NCI-H524 treated with DMSO at 0.1 percent for 48 hours (cell line): ENCODE measurements at regions not wholly inside any gene's neighbourhood (a gene's known extent, or its start where the extent isn't known, plus 50 kb on each side); places are given as distances from the start of the nearest gene placed in this dataset.

ENCODE experiments used
- DNase-seq: peaks from one replicate; lab custom pipeline; 2025; lab: John Stamatoyannopoulos, UW

DNA sequence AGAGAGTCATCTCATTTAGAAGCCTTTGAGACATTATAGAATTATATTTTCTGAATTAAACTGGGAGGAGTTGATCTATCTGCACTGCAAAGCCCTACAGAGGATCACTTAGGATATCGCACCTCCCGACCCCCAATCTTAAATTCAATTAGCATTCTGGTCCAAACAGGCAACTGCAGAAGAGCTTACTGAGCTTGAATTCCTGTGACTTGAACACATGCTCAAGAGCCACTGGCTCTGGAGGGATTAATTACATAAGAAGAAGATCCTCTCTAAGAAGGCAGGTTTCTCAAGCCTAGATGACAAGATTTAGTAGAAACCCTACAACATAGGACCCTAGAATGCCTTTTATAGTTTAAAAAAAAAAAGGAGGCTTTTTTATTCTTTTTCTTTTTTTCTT lies 548.9 kb downstream of the ARAP2 start:
- peak; percentile 86 for DNase-seq

DNA sequence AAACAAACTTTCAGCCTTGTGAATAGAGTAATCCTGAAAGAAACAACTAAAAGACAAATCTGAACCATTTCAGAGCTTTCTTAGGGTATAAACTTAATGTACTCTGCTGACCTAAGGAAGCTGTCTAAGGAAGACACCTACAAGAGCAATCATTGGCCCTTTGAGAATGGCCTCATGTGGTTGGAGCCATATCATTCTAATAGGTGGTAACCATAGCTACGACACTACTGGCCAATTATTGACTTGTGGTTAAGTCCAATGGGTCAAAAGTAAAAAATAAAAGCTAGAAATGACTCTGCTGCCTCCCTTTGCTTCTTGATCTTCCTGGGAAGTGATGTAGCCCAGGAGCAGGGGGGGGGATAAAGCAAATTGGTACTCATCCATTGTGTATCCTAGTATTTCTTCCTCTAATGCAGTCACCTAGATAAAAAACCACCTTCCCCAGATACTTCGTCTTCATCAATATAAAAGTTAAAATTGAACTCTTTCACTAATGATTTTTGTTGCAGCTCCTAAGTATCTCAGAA lies 547.0 kb downstream of the ARAP2 start:
- DNase-seq = no peak

DNA sequence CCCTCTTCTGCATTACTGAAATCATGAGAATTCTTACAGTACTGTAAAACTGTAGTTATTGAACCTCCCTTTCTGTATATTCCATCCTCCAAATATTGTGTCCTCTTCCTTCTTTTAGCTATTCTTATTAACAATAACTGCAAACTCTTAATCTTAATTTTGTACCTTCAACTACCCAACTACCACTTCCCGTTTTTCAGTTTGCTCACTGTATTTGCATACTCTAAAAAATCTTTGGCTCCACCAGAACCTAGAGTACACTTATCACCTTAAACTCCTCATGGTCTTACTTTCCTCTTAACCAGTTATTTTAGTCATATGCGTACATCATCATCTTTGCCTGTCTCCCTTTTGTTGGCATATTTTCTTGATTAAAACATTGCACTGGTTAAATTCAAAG lies 543.7 kb downstream of the ARAP2 start:
- DNase-seq = no peak

DNA sequence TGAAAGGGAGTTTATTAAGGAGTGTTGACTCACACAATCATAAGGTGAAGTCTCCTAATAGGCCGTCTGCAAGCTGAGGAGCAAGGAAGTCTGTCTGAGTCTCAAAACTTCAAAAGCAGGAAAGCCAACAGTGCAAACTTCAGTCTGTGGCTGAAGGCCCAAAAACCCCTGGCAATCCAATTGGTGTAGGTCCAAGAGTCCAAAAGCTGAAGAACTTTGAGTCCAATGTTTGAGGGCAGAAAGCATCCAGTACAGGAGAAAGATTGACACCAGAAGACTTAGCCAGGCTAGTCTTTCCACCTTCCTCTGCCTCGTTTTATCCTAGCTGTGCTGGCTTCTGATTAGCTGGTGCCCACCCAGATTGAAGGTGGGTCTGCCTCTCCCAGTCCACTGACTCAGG lies 535.2 kb downstream of the ARAP2 start:
- no peak for DNase-seq

DNA sequence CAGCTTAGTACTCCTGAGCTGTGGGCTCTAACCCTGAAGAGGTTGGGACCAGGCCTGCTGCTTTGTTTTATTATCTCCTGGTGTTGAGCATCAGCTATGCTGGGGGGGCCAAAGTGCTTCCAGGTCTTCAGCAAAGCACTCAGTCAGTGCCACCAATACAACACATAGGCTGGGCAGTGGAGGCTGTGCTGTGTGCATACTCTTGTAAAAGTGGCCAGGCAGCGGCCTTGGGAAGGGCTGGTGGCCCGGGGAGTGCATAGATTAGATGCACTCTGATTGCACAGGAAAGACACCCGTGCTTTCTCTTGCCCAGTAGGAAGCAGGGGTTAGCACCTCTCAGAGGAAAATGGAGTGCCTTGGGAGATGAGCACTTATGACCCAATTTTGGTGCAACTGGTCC lies 534.0 kb downstream of the ARAP2 start:
- no peak for DNase-seq

DNA sequence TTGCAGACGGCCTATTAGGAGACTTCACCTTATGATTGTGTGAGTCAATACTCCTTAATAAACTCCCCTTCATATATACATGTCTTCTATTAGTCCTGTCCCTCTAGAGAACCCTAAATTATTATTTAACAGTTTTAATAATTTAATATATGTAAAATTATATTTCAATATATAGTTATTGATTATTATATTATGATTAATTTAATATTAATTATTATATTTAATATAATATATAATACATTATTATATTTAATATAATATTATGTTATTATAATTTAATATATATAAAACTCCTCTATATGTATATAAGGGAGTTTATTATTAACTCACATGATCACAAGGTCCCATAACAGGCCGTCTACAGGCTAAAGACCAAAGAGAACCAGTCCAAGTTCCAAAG lies 533.2 kb downstream of the ARAP2 start:
- no peak for DNase-seq

DNA sequence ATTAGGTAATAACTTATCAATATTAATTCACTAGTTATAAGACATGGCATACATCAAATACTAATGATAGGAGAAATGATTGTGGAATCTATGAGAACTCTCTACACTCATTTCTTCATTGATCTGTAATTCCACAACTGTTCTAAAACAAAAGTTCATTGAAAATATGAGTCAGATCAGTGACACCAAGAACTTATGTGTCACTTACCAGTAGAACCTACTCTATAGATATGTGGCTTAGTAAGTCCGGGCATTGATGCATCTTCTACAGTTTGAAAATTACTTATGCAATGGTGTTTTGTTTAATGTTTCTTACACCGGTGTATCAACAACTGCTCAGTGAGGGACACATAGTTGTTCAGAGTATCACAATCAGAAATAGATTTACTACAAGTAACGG lies 520.3 kb downstream of the ARAP2 start:
- DNase-seq = no peak

DNA sequence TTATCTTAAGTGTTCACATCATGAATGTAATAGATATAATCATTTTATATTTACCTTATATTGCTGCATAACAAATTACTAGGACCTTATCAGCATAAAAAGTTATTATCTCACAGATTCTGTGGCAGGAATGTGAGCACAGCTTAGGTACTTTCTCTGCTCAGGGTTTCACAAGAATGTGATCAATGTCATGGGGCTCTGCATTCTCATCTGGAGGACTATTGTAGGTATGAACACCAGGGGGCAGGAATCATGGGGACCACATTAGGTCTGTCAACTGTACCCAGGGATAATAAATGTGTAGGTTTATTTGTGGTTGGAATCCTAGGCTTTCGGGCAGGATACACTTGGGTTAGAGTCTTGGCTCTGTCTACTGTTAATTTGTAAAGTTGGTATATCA lies 519.2 kb downstream of the ARAP2 start:
- no peak for DNase-seq

DNA sequence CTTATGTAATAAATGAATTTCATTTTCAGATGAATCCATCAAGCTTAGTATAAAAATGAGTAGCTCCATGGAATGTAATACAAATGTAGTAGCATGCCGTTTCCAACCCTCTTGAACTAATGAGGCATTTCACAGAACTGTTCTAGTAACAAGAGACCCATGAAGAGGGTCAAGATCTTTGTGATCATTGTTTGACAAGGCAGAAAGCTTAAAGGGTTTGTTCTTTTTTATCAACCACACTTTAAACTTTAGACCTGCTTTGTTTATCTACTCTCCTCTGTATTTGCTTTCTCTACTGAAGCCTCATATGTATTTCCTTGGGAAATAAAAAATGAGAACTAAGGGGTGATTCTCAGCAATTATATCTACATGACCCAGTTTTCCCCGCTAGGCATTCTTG lies 513.9 kb downstream of the ARAP2 start:
- DNase-seq = no peak

DNA sequence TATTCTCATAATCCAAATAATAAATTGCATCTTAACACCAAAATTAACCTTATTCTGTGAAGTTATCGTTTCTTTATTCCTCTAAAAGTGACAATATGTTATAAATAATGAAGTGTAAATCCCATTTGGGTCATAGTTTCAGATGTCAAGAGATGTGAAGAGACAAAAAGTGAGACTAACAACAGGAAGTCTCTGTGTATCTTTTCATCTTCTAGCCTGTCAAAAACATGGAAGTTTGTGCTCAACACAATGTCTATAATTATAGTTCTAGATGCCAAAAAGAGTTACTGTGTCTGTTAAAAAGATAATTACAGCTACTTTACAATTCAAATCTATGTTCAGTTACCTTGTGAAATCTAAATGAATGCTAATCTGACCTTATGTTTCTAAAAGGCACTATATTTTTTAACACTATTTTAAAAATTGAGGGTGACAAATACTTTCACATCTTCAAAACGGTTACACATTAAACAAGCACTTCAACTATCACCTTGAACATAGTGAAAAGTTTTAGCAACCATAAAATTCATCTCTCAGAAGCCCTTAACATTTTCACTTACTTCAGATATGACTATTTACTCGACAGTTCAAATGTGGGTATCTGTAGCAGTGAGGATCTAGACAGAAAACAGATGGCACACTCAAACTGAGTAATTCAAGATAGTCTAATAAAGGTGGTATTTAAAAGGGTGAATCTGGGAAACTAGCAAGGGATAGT lies 509.8 kb downstream of the ARAP2 start:
- DNase-seq = no peak

DNA sequence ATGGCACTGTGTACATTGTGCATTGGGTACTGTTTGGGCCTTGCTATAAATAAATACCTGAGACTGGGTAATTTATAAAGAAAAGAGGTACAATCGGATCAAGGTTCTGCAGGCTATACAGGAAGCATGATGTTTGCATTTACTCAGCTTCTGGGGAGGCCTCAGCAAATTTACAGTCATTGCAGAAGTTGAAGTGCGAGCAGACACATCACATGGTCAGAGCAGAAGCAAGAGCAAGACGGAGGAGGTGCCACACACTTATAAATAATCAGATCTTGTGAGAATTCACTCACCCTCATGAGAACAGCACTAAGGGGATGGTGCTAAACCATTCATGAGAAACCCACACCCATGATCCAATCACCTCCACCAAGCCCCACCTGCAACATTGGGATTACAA lies 505.0 kb downstream of the ARAP2 start:
- no peak for DNase-seq

DNA sequence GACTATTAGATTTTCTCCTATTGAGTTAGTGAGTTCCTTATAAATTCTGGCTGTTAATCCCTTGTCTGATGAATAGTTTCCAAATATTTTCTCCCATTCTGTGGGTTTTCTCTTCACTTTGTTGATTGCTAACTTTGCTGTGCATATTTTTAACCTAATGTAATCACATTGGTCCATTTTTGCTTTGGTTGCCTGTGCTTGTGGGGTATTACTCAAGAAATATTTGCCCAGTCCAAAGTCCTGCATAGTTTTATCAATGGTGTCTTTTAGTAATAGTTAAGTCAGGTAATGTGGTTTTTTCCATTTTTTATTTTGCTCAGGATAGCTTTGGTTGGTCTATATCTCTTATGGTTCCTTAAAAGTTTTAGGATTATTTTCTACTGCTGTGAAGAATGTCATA lies 490.3 kb downstream of the ARAP2 start:
- DNase-seq = no peak

DNA sequence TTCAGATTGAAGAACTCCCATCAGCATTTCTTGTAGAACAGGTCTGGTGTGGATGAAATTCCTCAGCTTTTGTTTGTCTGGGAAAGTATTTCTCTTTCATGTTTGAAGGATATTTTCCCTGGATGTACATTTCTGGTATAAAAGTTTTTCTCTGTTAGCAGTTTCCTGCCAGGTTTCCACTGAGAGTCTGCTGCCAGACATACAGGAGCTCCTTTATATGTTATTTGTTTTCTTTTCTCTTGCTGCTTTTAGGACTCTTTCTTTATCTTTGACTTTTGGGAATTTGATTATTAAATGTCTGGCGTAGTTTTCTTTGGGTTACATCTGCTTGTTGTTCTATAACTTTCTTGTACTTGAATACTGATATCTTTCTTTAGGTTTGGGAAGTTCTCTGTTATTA lies 486.5 kb downstream of the ARAP2 start:
- no peak for DNase-seq

DNA sequence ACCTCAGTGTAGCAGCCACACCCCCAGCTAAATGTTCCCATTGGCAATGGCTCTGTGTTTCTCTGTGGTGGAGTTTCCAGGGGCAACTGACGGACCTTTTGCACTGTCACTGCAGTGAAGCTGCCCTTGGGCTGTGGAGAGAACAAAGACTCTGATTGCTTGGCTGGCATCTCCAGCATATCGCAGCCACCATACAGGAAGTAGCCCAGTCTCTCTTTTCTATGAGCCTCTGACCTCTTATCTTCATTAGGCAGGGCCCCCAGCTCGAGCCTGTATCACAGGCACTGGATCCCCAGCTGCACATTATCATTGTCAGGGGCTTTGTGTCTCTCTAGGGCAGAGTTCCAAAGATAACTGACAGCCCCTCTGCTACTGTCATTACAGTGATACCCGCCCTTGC lies 483.5 kb downstream of the ARAP2 start:
- DNase-seq = no peak

DNA sequence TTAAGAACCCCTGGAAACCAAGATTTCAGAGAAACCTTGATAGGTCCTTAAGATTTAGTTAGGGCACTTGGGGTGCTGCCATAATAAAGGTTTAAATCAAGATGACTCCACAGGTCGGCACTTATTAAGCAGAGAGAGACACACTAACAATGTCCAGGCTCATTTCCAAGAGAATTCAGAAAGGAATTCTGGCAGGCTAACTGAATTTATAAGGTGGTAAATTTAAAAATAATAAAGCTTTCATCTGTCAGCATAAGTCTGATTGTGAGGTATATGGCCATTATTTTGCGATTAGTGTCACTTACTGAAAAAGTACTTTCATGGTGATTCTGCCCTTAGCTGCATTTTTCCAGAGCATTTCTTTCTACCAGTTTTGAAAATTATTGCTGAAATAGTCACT lies 472.7 kb downstream of the ARAP2 start:
- DNase-seq = no peak

DNA sequence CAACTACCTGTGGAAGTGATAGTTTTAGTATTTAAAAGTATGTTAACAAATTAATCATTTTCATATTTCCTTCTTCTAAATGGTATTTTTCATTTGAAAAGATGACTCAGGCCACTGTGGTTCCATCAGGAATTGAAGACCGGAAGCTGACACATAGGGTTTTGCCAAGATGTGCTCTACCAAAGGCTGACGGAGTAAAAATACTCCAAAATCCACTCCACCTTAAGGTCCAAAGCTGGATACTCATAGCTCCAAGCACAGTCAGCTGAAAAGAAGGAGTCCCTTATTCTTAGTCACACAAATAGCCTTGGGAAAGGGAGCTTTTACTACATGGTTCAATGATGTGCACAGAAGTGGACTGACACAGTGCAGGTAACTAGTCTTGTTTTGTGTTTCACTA lies 472.0 kb downstream of the ARAP2 start:
- DNase-seq = no peak

DNA sequence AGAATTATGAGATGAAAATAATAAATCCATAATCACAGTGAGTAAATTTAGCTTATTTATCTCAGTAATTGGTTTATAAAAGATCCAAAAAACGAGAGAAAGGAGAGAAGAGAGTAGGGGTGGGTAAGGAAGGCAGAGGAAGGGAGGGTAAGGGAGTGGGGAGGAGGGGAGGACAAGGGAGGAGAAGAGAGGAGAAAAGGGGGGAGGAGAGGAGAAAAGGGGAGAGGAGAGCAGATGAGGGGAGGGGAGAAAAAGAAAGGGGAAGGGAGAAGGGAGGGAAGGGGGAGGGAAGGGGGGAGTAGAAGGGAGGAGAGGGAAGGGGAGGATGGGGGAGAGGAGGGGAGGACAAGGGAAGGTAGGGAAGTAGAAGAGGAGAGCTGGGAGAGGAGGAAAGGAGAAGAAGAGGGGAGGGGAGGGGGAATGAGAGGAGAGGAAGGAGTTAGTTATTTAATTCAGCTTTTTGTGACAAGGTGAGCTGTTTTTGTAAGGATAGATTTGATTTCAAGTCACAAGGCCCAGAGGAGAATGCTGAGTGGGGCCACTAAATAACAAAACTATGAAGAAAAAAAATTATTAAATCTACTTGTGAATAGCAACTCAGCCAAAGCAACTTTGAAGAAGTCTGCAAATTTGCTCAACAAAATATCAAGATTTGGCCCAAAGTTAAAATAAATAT lies 454.3 kb downstream of the ARAP2 start:
- DNase-seq = no peak

DNA sequence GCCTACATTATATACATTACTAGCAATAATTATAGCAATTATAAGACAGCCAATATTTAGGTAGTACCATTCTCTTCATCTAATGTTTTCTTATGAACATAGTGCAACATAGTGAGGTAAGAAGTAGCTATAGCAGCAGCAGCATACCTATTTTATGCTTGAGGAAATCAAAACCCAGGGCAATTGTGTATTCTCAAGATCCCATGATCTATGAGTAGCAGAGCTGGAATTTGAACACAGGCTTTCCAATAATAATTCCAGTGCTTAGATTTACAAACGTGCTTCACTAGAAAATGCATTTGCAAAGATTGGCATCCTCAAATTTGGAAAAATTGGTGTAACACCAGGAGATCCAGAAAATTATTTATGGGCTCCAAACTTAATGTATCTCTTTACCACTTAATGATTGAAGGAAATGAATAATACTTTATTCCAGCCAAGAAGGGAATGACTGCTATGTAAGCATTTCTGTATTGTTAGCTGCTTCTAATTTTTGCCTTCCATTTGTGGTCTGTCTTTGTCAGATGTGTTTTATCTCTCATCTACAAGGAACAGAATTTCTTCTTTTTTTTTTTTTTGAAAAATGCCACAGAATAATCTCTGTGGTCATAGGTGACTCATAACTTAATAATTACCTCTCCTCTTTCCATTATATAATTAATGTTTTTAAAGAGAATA lies 451.1 kb downstream of the ARAP2 start:
- no peak for DNase-seq

DNA sequence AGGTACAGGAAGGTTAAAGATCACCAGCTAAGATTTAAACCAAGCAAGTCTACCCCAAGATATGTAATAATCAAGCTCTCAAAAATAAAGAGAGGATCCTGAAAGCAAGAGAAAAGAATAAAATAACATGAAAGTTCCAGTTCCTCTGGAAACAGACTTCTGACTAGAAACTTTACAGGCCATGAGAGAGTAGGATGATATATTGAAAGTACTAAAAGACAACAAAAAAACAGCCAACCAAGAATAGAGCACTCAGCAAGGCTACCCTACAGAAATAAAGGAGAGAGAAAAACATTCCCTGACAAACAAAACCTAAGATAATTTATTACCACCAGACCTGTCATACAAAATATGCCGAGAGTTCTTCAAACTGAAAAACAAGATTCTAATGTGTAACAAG lies 450.5 kb downstream of the ARAP2 start:
- DNase-seq = no peak

DNA sequence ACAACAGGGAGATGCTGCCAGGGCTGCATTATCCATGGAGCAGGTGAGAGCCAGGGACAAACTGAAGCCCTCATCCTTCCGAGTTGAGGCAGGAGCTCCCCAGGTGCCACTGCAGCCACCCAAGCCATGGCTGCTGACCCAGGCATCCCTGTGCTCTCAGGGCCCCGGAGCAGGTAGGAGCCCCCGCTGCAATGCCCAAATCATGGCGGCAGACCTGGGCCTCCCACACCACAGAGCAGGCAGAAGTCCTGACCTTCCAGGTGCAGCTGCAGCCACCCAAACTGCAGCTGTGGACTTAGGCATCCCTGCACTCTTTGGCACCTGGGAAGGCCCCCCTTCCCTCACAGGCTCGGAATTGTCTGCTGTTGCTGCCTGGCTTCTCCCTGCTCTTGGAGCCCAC lies 443.6 kb downstream of the ARAP2 start:
- DNase-seq = no peak

DNA sequence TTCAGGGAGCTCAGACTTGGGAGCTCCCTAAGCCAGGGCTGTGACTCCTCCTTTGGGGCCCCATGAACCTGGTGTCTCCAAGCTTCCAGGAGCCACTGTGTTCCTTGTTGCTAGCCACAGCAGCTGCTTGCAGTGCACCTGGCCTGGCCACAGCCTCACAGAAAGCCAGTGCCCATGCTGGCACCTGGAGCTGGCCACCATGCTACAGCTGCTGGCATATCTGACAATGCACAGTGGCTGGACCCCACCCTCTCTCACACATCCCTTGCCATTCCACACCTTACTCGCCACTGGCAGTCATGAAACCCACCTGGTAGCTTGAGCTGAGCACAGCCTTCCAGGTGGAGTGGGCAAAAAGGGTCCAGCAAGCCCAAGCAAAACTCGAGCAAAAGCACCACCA lies 441.7 kb downstream of the ARAP2 start:
- no peak for DNase-seq

DNA sequence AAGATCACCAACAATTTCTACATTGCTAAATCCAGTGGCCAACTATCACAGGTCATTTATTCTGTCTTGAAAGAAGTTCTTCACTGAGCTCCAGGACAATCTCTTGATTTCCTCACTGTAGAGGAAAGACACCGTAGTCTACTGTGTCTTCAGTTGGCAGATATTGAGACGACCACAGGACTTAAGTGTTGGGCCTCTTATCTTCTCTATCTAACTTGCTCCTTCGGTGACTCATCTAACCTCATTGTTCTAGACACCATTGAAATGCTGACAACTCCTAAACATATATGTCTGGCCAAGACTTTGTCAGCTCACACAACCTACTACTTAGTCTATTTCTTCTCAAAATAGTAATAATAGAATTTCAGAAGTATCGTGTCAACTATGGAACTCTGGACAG lies 425.8 kb downstream of the ARAP2 start:
- DNase-seq = no peak

DNA sequence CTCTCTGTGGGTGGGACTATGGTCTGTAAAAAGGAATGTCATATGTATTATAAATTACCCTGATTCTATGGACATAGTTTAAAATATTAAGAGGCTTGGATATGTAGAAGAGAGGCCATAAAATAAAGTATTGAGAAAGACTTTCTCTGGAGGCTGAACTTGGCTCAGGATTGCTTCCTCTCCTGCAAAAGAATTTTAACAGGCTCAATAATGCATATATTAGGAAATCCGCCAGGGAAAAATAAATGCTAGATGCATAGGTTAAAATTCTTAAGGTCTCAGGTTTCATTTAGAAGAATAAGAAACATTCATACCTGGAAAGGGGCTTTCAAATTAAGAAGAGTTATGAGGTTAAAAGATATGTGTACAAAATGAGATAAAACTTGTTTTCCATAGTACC lies 424.3 kb downstream of the ARAP2 start:
- DNase-seq = no peak
